Keratinocyte (primary cell): ENCODE measurements at regions not wholly inside any gene's neighbourhood (a gene's known extent, or its start where the extent isn't known, plus 50 kb on each side); places are given as distances from the start of the nearest gene placed in this dataset.

ENCODE experiments used
- DNase-seq: peaks from one replicate; pipeline ENCODE4 v3.0.0-alpha.2; 2011; ENCODE audit warnings: low read depth, missing footprints, low spot score
- FAIRE-seq: peaks from 2 replicates; lab custom pipeline; 2011; peaks lifted over from hg19 to GRCh38; lab: Jason Lieb, UNC
- H2AFZ ChIP-seq: 2 replicates; pipeline ENCODE4 v1.6.0; 2012; ENCODE audit warnings: low read length, control low read depth, inconsistent platforms; ENCODE audit not compliant: control insufficient read depth
- H3K27ac ChIP-seq: 2 replicates; pipeline ENCODE4 v1.5.1; 2011; ENCODE audit warnings: low read length; ENCODE audit not compliant: control insufficient read depth, insufficient read depth
- H3K27me3 ChIP-seq: 3 replicates; pipeline ENCODE4 v1.6.0; 2011; ENCODE audit warnings: low read length; ENCODE audit not compliant: control insufficient read depth, insufficient read depth; ENCODE audit errors: extremely low read depth
- H3K36me3 ChIP-seq, 2 experiments: 2 replicates in 1 of 2; 3 replicates in 1 of 2; pipeline ENCODE4 v1.5.1; 2011; ENCODE audit warnings: low read length in 2 of 2, mild to moderate bottlenecking in 1 of 2; ENCODE audit not compliant: control insufficient read depth in 2 of 2, insufficient read depth in 2 of 2; ENCODE audit errors: extremely low read depth in 1 of 2
- H3K4me1 ChIP-seq: 3 replicates; pipeline ENCODE4 v1.5.1; 2011; ENCODE audit warnings: low read length; ENCODE audit not compliant: control insufficient read depth, insufficient read depth; ENCODE audit errors: extremely low read depth
- H3K4me2 ChIP-seq: 3 replicates; pipeline ENCODE4 v1.6.0; 2011; ENCODE audit warnings: low read depth, low read length; ENCODE audit not compliant: control insufficient read depth, insufficient read depth; ENCODE audit errors: extremely low read depth
- H3K4me3 ChIP-seq, 3 experiments: fragments of 200-600 bp in 1 of 3; sonication (generic) in 1 of 3; 2 replicates in 2 of 3; 3 replicates in 1 of 3; pipeline ENCODE4 v1.5.1; 2011 to 2016; ENCODE audit warnings: low read length in 3 of 3, mild to moderate bottlenecking in 3 of 3, control low read depth in 2 of 3, inconsistent platforms in 1 of 3, low read depth in 1 of 3, mixed read lengths in 1 of 3, mixed run types in 1 of 3, moderate library complexity in 1 of 3; ENCODE audit not compliant: control insufficient read depth in 2 of 3, insufficient read depth in 2 of 3; ENCODE audit errors: extremely low read depth in 1 of 3
- H3K79me2 ChIP-seq: 2 replicates; pipeline ENCODE4 v1.6.0; 2012; ENCODE audit warnings: low read length; ENCODE audit not compliant: control insufficient read depth, insufficient read depth
- H3K9ac ChIP-seq: 3 replicates; pipeline ENCODE4 v1.6.0; 2011; ENCODE audit warnings: low read length; ENCODE audit not compliant: control insufficient read depth, insufficient read depth; ENCODE audit errors: extremely low read depth
- H3K9me1 ChIP-seq: 3 replicates; pipeline ENCODE4 v1.6.0; 2011; ENCODE audit warnings: low read length; ENCODE audit not compliant: control insufficient read depth, insufficient read depth; ENCODE audit errors: extremely low read depth
- H3K9me3 ChIP-seq: 2 replicates; pipeline ENCODE4 v1.5.1; 2012; ENCODE audit warnings: low read depth, low read length; ENCODE audit not compliant: control insufficient read depth
- H4K20me1 ChIP-seq: 3 replicates; pipeline ENCODE4 v1.6.0; 2011; ENCODE audit warnings: low read length; ENCODE audit not compliant: control insufficient read depth, insufficient read depth; ENCODE audit errors: extremely low read depth
- EZH2 ChIP-seq: IDR thresholded peaks from one replicate; pipeline ENCODE4 v1.6.1; 2012; ENCODE audit warnings: inconsistent platforms, mild to moderate bottlenecking, low read length, moderate library complexity
- dilution Hi-C: fragments of 300-500 bp; cut with MboI; formaldehyde crosslinking; loops from one replicate; pipeline ENCODE4 v1.7.0; 2020; ENCODE audit warnings: low sequenced_read_pairs; ENCODE audit not compliant: extremely low pct_ligation_motif_present
- TF ChIP-seq, protein P1 (sequence below), 3 experiments: IDR thresholded peaks in 1 of 3; conservative IDR thresholded peaks in 1 of 3; optimal IDR thresholded peaks in 1 of 3; 2 replicates in 2 of 3; 3 replicates in 1 of 3; pipeline versions ENCODE3 to v1.5.1; 2011; ENCODE audit warnings: low read length in 3 of 3, mild to moderate bottlenecking in 3 of 3, moderate library complexity in 2 of 3, control low read depth in 1 of 3, inconsistent platforms in 1 of 3; ENCODE audit not compliant: insufficient read depth in 2 of 3; ENCODE audit errors: extremely low read depth in 1 of 3

DNA sequence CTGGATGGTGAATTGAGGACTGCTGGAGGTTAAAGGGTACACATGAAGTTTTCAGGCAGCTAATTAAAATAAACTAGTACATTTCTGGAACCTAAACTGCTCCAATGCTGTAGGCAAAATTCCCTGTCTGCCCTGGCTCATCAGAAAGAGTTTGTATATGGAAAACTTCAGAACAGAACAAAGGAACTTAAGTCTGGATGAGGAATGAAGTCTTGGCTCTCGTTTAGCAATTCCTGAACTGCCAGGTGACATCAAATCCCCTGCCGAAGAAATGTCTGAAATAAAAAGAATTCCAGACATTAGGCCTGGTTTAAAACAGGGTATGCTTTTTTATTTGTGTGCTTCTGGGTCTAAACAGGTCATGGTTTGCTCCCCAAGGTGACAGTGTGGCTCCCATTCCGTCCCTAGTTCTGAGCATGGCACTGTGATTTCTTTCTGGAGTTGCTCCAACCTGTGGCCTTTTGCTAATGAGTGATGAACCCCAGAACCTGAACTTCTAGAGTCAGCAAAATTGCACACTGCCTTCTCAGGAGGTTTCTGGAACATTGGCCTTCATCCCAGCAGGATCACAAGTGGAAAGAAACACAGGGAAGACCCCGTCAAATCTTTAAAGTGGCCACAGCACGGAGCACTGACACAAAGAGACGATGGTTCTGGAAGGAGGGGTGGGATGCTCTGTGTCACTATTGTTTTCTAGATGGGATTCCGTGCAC lies 129.4 kb upstream of the NAA20 start:
- Histone ChIP-seq H3K4me1 (peaks cover 21% of the 10 kb centered on the region), H3K9ac (no peak overlapping the region), H3K9me3 (no peaks in the 10 kb centered on the region), H3K4me3 (no peak overlapping the region), H3K4me2 (no peak overlapping the region), H3K79me2 (no peaks in the 10 kb centered on the region), H3K36me3 (peaks cover 0 to 2% of the 10 kb centered on the region in 2 experiments), H3K9me1 (no peaks in the 10 kb centered on the region), H4K20me1 (no peaks in the 10 kb centered on the region), H3K27ac (no peak overlapping the region), H2AFZ (no peak overlapping the region), H3K27me3 (no peaks in the 10 kb centered on the region)
- TF ChIP-seq, protein P1, sequence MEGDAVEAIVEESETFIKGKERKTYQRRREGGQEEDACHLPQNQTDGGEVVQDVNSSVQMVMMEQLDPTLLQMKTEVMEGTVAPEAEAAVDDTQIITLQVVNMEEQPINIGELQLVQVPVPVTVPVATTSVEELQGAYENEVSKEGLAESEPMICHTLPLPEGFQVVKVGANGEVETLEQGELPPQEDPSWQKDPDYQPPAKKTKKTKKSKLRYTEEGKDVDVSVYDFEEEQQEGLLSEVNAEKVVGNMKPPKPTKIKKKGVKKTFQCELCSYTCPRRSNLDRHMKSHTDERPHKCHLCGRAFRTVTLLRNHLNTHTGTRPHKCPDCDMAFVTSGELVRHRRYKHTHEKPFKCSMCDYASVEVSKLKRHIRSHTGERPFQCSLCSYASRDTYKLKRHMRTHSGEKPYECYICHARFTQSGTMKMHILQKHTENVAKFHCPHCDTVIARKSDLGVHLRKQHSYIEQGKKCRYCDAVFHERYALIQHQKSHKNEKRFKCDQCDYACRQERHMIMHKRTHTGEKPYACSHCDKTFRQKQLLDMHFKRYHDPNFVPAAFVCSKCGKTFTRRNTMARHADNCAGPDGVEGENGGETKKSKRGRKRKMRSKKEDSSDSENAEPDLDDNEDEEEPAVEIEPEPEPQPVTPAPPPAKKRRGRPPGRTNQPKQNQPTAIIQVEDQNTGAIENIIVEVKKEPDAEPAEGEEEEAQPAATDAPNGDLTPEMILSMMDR (optimal IDR thresholded peaks at IDR 0.05 in 1 of 3, IDR thresholded peaks at IDR 0.05 in 1 of 3, conservative IDR thresholded peaks at IDR 0.05 in 1 of 3; ENCODE audit: extremely low read depth in 1 of 3, insufficient read depth in 2 of 3, low read length in 3 of 3): no peak
- no peak for TF ChIP-seq EZH2
- FAIRE-seq (no peak), DNase-seq (no peak)
- dilution Hi-C loops: no loop called here

- H3K79me2 ChIP-seq: no peaks in the 10 kb centered on the region
Observed at GRCh38 chr20:19888269-19888671, 128.9 kb upstream of the NAA20 start.

More at GRCh38 chr20:19888269-19888671, 128.9 kb upstream of the NAA20 start:
- Histone ChIP-seq H3K9me1 (no peaks in the 10 kb centered on the region), H3K4me2 (no peak overlapping the region), H3K36me3 (peaks cover 0 to 2% of the 10 kb centered on the region in 2 experiments), H3K27me3 (no peaks in the 10 kb centered on the region), H3K9ac (no peak overlapping the region), H3K4me3 (no peak overlapping the region), H4K20me1 (no peaks in the 10 kb centered on the region), H3K27ac (no peak overlapping the region), H2AFZ (no peak overlapping the region), H3K9me3 (no peaks in the 10 kb centered on the region), H3K4me1 (peaks cover 21% of the 10 kb centered on the region)
- FAIRE-seq (no peak), DNase-seq (no peak)
- dilution Hi-C loops: no loop called here
- TF ChIP-seq, protein P1 (optimal IDR thresholded peaks at IDR 0.05 in 1 of 3, IDR thresholded peaks at IDR 0.05 in 1 of 3, conservative IDR thresholded peaks at IDR 0.05 in 1 of 3; ENCODE audit: extremely low read depth in 1 of 3, insufficient read depth in 2 of 3, low read length in 3 of 3): no peak
- no peak for TF ChIP-seq EZH2
